ENCODE measurements at regions not wholly inside any gene's neighbourhood (a gene's known extent, or its start where the extent isn't known, plus 50 kb on each side); places are given as distances from the start of the nearest gene placed in this dataset.
"Not testable (repeated sequence)": the region's sequence is repeated elsewhere in the genome, so short reads cannot be mapped to it uniquely, and the experiment has no call there.

GRCh38 chr13:84096216-84096615 is 213.9 kb upstream of the SLITRK1 start:
- no peak for DNase-seq

GRCh38 chr13:84088996-84089395 is 206.7 kb upstream of the SLITRK1 start:
- DNase-seq = no peak

GRCh38 chr13:84086847-84087162 is 204.5 kb upstream of the SLITRK1 start:
- no peak for DNase-seq

- DNase-seq = not testable (repeated sequence)
Measured at GRCh38 chr13:84086098-84086846, 204.0 kb upstream of the SLITRK1 start.

GRCh38 chr13:84082462-84082861 is 200.2 kb upstream of the SLITRK1 start:
- no peak for DNase-seq

GRCh38 chr13:84080748-84081530 is 198.7 kb upstream of the SLITRK1 start:
- DNase-seq = no peak

- DNase-seq = no peak
Measured at GRCh38 chr13:84077271-84077670, 195.0 kb upstream of the SLITRK1 start.

GRCh38 chr13:84076280-84076679 is 194.0 kb upstream of the SLITRK1 start:
- DNase-seq = no peak

GRCh38 chr13:84050536-84050935 is 168.3 kb upstream of the SLITRK1 start:
- DNase-seq = no peak

- DNase-seq = no peak
Measured at GRCh38 chr13:84049443-84050219, 167.4 kb upstream of the SLITRK1 start.

- no peak for DNase-seq
Measured at GRCh38 chr13:84044805-84045204, 162.5 kb upstream of the SLITRK1 start.

GRCh38 chr13:84038001-84038400 is 155.7 kb upstream of the SLITRK1 start:
- DNase-seq = no peak

GRCh38 chr13:84032116-84032515 is 149.8 kb upstream of the SLITRK1 start:
- DNase-seq = no peak

GRCh38 chr13:84031120-84031519 is 148.8 kb upstream of the SLITRK1 start:
- no peak for DNase-seq

GRCh38 chr13:84029396-84029795 is 147.1 kb upstream of the SLITRK1 start:
- no peak for DNase-seq

- DNase-seq = no peak
Measured at GRCh38 chr13:84025824-84026223, 143.6 kb upstream of the SLITRK1 start.

GRCh38 chr13:83996415-83996814 is 114.1 kb upstream of the SLITRK1 start:
- no peak for DNase-seq

- no peak for DNase-seq
Measured at GRCh38 chr13:83995930-83996329, 113.7 kb upstream of the SLITRK1 start.

GRCh38 chr13:83992566-83993358 is 110.5 kb upstream of the SLITRK1 start:
- DNase-seq = no peak

- no peak for DNase-seq
Measured at GRCh38 chr13:83987394-83987793, 105.1 kb upstream of the SLITRK1 start.

GRCh38 chr13:83984793-83985192 is 102.5 kb upstream of the SLITRK1 start:
- DNase-seq = no peak

- no peak for DNase-seq
Measured at GRCh38 chr13:83980331-83980730, 98.1 kb upstream of the SLITRK1 start.

GRCh38 chr13:83975655-83976165 is 93.4 kb upstream of the SLITRK1 start:
- DNase-seq = no peak
